Pons (tissue), 1 donor: ENCODE measurements at regions not wholly inside any gene's neighbourhood (a gene's known extent, or its start where the extent isn't known, plus 50 kb on each side); places are given as distances from the start of the nearest gene placed in this dataset.

Experiments
- DNase-seq: peaks from one replicate; pipeline ENCODE4 v3.0.0-alpha.2; 2016; ENCODE audit warnings: low spot score

DNA sequence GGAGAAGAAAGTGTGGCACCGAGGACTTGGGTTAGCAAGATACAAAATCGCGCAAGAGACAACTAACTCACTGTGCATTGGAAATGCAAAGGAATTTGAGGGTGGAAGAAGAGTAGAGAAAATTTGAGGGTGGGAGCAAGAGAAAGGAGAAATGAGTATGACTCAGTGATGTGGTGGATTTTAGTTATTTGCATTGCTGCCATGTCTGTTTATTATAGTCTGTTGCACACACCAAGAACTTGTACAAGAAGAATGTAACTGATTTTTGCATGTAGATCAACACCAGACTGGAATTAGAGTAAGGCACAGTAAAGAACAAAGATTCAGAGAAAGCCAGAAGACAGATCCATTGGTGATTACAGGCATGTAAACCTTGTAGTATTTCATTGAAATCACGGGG is 71.6 kb upstream of the SMIM36 start:
- DNase-seq, result no peak

DNA sequence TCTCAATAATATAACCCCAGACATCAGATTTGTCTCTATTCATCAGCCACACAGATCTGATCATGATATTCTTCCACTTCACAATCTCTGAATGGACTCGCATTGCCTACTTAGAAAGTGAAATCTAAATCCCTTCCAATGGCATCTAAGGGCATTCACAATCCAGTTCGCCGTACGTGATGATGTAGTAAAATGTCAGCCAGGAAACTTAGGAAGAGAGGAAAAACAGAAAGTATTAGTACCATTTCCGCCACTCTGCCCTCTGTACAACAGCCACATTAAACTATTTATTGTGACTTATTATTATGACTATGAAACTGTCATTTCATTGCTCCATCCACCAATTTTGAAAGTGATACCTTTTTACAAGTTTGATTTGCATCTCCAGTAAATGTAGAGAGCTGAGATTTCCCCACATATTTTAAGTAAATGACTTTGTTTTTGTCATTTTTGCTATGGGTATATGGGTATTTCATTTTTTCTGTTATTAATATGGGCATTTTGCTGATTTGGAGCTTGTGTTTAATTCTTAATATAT is 69.4 kb upstream of the SMIM36 start:
- DNase-seq, result no peak

DNA sequence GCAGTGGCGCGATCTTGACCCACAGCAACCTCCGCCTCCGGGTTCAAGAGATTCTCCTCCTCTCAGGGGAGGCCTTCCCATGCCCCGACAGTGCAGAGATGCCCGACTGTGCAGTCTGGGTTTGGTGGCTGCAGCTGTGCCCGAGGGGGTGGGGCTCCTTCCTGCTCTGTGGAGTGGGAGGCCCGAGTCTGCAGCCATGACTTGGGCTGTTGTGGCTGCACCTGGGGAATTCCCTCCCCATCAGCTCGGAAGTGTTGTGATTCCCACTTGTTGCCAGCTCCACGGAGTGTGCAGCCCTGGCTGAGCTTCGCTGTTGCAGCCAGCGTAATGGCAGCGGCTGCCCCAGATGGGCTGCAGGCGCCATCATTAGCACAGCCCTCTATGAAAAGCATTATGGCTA is 66.4 kb upstream of the SMIM36 start:
- DNase-seq, result no peak

DNA sequence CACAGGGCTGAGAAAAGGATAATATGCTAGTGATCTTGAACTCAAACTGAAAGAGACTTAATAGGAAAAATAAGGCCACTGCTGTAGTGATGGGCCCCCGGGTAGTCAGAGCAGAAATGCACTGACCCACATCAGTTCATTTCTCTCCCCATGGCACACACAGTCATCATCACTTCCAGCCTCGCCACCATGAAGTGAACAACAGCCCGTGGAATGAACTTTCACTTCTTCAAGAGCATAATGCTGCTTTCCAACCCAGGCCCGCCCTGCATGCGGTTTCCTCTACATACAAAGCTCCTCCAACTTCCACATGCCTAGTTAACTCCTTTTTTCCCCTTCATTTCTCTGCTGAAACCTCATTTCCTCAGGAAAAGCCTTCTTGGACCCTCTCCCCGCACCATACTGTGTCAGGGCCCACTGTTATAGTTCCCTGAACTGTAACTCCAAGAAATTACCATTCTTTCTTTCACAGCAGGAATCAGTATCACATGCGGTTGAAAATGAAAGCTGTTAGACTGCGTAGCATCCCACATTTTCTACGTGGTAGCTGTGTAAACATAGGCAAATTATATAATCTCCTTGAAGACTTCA is 65.8 kb upstream of the SMIM36 start:
- peak; percentile 58 for DNase-seq

DNA sequence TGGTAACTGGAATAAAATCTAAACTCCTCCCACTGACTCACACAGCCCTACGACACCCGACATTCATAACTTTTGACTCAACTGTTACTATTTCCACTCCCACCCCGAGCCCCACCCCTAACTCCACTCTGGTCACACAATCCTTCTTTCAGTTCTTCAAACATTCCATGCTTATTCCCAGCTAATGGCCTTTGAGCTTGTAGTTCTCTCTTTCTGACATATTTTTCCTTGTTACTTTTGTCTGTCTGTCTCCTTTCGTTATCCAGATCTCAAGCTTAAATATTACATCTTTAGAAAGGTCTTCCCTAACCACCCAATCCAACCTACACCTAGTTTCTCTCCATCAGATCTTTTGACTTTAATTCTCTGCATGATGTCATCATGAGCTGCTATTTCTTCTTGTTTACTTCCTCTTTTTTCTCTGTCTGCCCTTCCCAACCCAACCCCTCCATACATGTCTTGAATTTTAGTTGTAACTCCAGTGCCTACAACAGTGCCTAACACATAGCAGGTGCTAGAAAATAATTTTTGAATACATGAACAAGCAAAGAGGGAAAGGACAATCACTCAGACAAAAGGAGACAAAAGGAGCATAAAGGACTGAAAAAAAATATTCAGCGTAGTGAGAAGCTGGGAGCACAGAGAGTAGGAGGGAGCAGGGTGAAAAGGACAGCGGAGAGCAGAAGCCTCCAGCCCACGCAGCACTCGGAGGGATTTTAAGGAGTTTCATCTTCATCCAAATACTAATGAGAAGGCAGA is 65.2 kb upstream of the SMIM36 start:
- DNase-seq, result peak; percentile 41

DNA sequence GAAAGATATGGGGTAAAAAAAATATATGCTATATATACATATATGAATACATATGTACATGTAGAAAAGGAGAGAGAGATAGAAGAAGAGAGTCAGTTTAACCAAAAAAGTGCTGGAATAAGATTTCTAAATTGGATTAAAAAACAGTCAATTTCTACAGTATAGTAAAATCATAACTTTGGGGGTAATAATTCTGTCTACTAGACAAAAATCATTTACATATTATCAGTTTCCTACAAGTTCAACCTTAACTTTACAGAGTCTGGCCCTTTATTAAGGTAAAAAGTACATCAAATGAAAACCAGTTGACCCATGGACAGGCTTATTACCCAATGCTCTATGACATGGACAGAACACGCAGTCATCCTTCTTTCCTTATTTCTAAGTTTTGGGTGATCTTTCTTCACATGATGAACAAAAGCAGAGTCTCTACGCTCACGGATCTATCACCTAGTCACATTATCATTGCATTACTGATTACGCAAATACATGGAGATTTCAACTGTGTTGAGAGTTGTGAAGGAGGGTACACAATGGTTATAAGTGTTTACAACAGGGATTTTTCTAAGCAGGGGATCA is 63.9 kb upstream of the SMIM36 start:
- DNase-seq, result no peak

DNA sequence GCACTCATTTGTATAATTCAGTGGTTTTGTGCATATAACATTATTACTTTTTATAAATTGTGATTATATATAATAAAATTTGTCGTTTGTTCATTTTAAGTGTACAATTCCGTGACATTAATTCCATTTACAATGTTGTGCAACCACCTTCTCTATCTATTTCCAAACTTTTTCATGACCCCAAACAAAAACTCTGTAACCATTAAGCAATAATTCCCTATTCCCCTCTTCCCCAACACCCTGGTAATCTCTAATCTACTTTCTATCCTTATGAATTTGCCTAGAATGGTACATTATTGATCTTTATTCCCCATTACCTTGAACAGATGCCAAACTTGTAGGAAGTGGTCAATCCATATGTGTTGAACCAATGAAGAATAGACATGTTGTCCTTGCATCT is 61.3 kb upstream of the SMIM36 start:
- no peak for DNase-seq

DNA sequence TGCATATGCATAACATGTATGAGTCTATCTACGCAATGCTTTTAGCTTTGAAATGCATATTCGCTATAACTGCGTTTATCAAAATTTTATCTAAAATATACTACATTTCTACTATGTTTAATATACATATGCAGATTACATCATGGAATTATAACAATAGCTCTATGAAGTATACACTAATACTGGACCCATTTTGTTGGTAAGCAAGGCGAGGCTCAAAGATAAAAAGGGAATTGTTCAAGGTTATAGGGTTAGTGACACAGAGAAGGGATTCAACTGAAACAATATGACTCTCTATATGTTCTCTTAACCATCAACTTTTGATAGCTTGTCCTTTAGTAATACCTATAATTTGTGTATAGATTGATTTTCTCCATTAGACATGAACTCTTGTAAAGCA is 60.9 kb upstream of the SMIM36 start:
- DNase-seq, result no peak

DNA sequence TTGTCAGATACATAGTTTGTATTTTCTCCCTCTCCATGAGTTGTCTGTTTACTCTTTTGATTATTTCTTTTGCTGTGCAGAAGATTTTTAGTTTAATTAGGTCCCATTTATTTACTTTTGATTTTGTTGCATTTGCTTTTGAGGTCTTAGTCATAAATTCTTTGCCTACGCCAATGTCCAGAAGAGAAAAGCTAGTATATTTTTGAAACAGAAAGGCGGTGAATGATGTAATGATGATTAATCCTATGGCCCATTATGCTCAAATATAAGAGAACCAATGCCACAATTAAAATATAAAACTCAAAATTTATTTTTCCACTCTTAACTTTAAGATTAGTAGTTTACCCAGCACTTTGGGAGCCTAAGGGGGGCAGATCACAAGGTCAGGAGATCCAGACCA is 59.8 kb upstream of the SMIM36 start:
- no peak for DNase-seq

DNA sequence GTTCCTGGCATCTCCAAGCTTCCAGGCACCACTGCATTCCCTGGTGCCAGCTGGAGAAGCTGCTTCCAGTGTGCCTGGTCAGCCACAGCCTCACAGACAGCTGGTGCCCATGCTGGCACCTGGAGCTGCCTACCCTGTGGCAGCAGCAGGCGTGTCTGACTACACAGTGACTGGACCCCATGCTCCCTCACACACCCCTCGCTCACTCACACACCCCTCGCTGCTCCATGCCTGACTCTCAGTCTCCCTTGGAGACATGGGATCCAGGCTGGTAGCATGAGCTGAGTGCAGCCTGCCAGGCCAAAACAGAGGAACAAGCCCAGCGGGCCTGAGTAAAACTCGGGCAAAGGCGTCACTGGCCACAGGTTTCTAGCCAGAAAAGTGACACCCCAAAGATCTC is 59.1 kb upstream of the SMIM36 start:
- no peak for DNase-seq

DNA sequence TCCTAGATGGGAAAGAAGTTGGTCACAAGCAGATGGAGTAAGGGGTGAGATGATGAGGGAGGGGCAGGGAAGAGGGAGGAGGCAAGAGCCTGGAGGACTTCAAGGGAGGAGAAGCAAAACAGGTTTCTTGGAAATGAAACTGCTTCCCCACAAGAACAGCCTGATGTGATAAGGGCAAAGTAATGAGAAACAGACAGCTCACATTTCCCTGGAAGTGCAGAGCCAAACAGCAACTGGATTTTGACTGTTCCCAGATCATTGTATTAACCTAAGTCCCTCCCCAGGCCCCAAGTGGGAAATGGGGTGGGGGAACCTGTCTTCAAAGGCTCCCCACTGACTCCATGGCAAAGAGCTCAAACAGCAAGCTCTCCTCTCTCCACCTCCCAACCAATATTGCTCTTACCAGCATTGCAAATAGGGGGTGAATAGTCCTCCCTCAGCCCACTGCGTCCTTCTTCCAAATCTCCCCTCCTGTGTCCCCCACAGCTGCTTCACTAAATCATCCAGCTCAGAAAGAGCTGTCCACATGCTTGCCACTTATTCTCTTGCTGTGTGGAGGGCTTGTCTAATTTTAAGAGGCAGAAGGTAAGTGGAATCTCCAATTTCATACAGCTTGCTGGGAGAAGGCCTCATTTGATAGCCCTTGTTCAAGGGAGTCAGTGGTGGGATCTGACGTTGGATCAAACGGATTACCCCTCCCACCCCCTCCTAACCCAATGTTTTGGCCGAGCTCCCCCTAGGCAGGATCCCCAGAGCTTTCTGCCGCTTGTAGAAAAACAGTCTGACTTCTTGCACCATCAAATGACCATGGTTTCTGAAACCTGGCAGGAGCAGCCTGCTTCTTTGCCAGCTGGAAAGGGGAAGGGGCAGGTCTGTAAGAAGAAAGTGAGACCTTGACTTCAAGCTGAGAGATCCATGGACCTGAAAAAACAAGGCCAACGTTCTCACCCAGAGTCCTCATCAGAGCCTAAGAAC is 56.3 kb upstream of the SMIM36 start:
- no peak for DNase-seq

DNA sequence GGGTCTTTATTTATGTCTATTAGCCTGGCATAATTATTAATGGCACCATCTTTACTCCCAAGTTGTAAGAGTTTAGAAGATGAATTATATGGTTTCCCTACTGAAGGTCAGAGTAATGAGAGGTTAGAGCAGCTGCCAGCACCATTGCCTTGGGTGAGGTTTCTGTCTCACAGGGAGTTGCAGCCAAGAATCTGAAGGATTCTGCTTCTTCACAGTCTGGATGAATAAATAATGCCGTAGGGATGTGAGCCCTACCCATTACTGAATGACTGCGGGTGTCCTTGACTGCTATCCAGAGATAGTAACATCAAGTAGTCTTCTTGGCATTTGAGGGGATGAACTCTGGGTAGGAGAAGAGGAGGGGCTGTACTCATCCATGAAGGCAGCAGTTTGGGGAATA is 52.8 kb upstream of the SMIM36 start:
- peak; percentile 34 for DNase-seq

DNA sequence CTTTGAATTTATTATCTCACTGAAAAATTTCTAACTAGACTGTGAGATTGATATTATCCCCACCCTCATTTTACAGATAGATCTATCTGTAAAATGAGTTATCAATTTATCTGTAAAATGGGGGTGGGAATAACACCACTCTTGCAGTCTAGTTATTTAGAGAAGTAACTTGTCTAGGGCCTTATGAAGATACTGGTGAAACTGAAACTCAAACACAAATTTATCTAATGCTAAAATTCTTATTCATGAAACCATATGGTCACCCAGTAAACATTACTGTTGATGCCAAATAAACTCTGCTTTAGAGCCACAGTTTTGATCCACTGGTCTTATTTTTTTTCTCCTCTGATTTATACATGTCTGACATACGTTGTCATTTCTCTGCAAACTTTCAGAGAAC is 52.1 kb upstream of the SMIM36 start:
- no peak for DNase-seq

DNA sequence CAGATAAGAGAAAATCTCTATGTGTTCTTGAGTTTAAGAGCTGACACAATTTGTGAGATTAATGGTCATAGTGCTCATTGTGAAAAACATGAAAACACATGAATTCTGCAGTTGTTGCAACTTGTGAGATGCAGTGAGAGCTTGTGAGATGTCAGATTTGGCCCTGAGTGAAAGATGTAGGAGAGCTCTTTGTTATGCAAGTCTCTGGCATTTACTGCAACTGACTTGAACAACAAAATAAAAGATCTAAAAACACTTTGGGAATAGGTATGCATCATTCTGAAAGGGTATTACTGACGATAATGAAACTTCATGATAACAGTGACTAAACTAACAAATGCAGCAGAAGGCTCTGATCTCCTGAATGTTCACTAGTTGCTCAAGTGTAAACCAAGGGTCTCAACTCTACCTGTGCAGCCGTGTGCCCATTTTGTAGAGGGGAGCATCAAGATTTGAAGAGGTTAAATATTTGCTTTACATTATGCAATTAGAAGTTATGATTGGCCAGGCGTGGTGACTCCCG is 50.8 kb upstream of the SMIM36 start:
- DNase-seq, result no peak

DNA sequence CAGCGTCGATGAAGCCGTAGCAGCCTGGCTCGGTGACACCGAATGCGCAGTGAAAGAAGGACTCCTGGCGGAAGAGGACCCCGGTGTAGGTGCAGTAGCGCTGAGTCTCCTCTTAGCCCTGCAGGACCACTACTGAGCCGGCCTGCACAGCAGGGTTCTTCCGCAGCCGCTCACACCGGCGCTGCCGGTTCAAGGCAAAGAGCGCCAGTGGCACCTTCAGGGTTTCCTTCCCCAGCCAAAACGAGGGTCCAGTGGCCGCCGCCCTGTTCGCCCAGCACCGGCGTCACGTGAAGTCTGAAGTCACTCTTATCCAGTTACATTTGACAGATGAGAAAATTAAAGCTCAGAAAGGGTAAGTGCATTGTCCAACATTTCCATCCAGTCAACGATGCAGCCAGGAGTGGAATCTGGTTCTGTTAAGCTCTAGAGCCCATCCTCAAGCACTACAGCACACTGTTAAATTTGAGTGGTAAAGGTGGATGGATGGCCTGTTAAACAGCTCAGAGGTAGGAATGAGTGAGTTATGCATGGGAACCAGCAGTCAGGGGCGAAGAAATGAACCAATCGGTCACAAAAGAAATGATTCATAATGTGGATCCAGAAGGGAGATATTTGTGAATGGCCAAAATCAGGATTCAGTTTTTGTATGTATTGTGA is 50.2 kb upstream of the SMIM36 start:
- DNase-seq, result no peak
